IMR-90 (cell line): ENCODE measurements at regions not wholly inside any gene's neighbourhood (a gene's known extent, or its start where the extent isn't known, plus 50 kb on each side); places are given as distances from the start of the nearest gene placed in this dataset.

Experiments
- ATAC-seq: fragments of 200-7000 bp; cut with Tn5 transposase; 2 replicates; pipeline ENCODE4 v1.9.1; 2020; ENCODE audit warnings: low read depth, mild to moderate bottlenecking, moderate library complexity
- BruUV-seq: library from RNA; stranded (reverse); fragments of 400-500 nt; replicated peaks from 2 replicates; lab custom pipeline; 2021; lab: Mats Ljungman, UMichigan
- CTCF ChIA-PET: fragments of 300-600 bp; formaldehyde crosslinking; extraction: SDS; loops from one replicate; lab custom pipeline; 2021; ENCODE audit warnings: antibody characterized with exemption; lab: Yijun Ruan, JAX
- POLR2A ChIA-PET: fragments of 300-600 bp; sonication (Branson Sonifier 250); formaldehyde crosslinking; loops from one replicate; lab custom pipeline; 2022; ENCODE audit warnings: antibody characterized with exemption; ENCODE audit not compliant: unreplicated experiment; lab: Charles Lee
- DNase-seq: peaks from one replicate; pipeline ENCODE4 v3.0.0; 2013
- H2AFZ ChIP-seq: replicated peaks from 2 replicates; pipeline ENCODE3; 2013; ENCODE audit warnings: low read length, mild to moderate bottlenecking; ENCODE audit not compliant: poor library complexity
- H2AK5ac ChIP-seq: 2 replicates; pipeline ENCODE4 v1.6.1; 2013; ENCODE audit warnings: low read depth, low read length, inconsistent platforms
- H2AK9ac ChIP-seq: replicated peaks from 2 replicates; pipeline ENCODE3; 2013; ENCODE audit warnings: mild to moderate bottlenecking, low read depth, low read length, moderate library complexity; ENCODE audit not compliant: poor library complexity
- H2BK120ac ChIP-seq: 2 replicates; pipeline ENCODE4 v1.6.1; 2013; ENCODE audit warnings: low read depth, low read length, inconsistent platforms
- H2BK15ac ChIP-seq: 3 replicates; pipeline ENCODE4 v1.6.1; 2013; ENCODE audit warnings: low read depth, low read length, inconsistent platforms
- H2BK20ac ChIP-seq: 2 replicates; pipeline ENCODE4 v1.6.1; 2013; ENCODE audit warnings: low read depth, mild to moderate bottlenecking, inconsistent platforms, low read length, moderate library complexity
- H2BK5ac ChIP-seq: 2 replicates; pipeline ENCODE4 v1.6.1; 2013; ENCODE audit warnings: mild to moderate bottlenecking, low read depth, low read length, inconsistent platforms; ENCODE audit not compliant: poor library complexity, severe bottlenecking
- H3K14ac ChIP-seq: replicated peaks from 2 replicates; pipeline ENCODE4 v1.6.1; 2013; ENCODE audit warnings: low read depth, low read length, inconsistent platforms
- H3K18ac ChIP-seq: 2 replicates; pipeline ENCODE4 v1.6.1; 2013; ENCODE audit warnings: low read depth, low read length, control low read depth
- H3K23ac ChIP-seq: 2 replicates; pipeline ENCODE4 v1.6.1; 2013; ENCODE audit warnings: low read depth, low read length, inconsistent platforms
- H3K27ac ChIP-seq: 2 replicates; pipeline ENCODE4 v1.5.1; 2013; ENCODE audit warnings: mild to moderate bottlenecking, control low read depth, low read length; ENCODE audit not compliant: insufficient read depth
- H3K27me3 ChIP-seq: 2 replicates; pipeline ENCODE4 v1.6.1; 2013; ENCODE audit warnings: low read length; ENCODE audit not compliant: control insufficient read depth, insufficient read depth
- H3K36me3 ChIP-seq: 2 replicates; pipeline ENCODE4 v1.6.1; 2013; ENCODE audit warnings: low read length, mixed read lengths; ENCODE audit not compliant: control insufficient read depth, insufficient read depth
- H3K4ac ChIP-seq: 2 replicates; pipeline ENCODE4 v1.6.1; 2013; ENCODE audit warnings: low read depth, low read length, inconsistent platforms
- H3K4me1 ChIP-seq: 2 replicates; pipeline ENCODE4 v1.6.1; 2013; ENCODE audit warnings: low read length, mixed read lengths; ENCODE audit not compliant: control insufficient read depth, insufficient read depth
- H3K4me2 ChIP-seq: 2 replicates; pipeline ENCODE4 v1.6.1; 2013; ENCODE audit warnings: low read depth, mild to moderate bottlenecking, control low read depth, low read length, moderate library complexity
- H3K4me3 ChIP-seq: 2 replicates; pipeline ENCODE4 v1.5.1; 2013; ENCODE audit warnings: low read depth, mild to moderate bottlenecking, control low read depth, low read length, moderate library complexity; ENCODE audit not compliant: insufficient read depth
- H3K56ac ChIP-seq: 2 replicates; pipeline ENCODE4 v1.6.1; 2013; ENCODE audit warnings: low read length, inconsistent platforms; ENCODE audit not compliant: insufficient read depth; ENCODE audit errors: extremely low read depth
- H3K79me1 ChIP-seq, 2 experiments: 2 replicates each; pipeline ENCODE4 v1.6.1; 2013; ENCODE audit warnings: low read length in 2 of 2, inconsistent platforms in 1 of 2, low read depth in 1 of 2
- H3K9ac ChIP-seq: 2 replicates; pipeline ENCODE4 v1.6.1; 2013; ENCODE audit warnings: low read depth, low read length, control low read depth
- H3K9me1 ChIP-seq: 2 replicates; pipeline ENCODE4 v1.6.1; 2013; ENCODE audit warnings: low read length, inconsistent platforms; ENCODE audit not compliant: insufficient read depth
- H3K9me3 ChIP-seq: 2 replicates; pipeline ENCODE4 v1.6.1; 2013; ENCODE audit warnings: low read length; ENCODE audit not compliant: control insufficient read depth, insufficient read depth
- H4K20me1 ChIP-seq: 2 replicates; pipeline ENCODE4 v1.6.1; 2013; ENCODE audit warnings: low read length, inconsistent platforms; ENCODE audit not compliant: insufficient read depth
- H4K5ac ChIP-seq: 2 replicates; pipeline ENCODE4 v1.6.1; 2013; ENCODE audit warnings: mild to moderate bottlenecking, low read depth, low read length, control low read depth
- H4K8ac ChIP-seq, 2 experiments: 2 replicates each; pipeline ENCODE4 v1.6.1; 2013; ENCODE audit warnings: low read depth in 2 of 2, low read length in 2 of 2, control low read depth in 1 of 2, inconsistent platforms in 1 of 2
- H4K91ac ChIP-seq: 2 replicates; pipeline ENCODE4 v1.6.1; 2013; ENCODE audit warnings: low read depth, low read length, inconsistent platforms; ENCODE audit not compliant: insufficient read depth
- CHD1 ChIP-seq: IDR thresholded peaks from 2 replicates; pipeline ENCODE4 v1.6.1; 2012; ENCODE audit warnings: low read depth, low read length, improper control_type of control experiment
- CTCF ChIP-seq: conservative IDR thresholded peaks from 2 replicates; pipeline ENCODE4 v1.5.1; 2012; ENCODE audit warnings: mild to moderate bottlenecking, low read depth, low read length, improper control_type of control experiment
- ELK1 ChIP-seq: fragments of 150-350 bp; IDR thresholded peaks from 2 replicates; pipeline ENCODE4 v1.6.1; 2016; ENCODE audit warnings: low read depth, mild to moderate bottlenecking, low read length, moderate library complexity, borderline replicate concordance
- FOS ChIP-seq: fragments of 150-350 bp; IDR thresholded peaks from 2 replicates; pipeline ENCODE4 v1.6.1; 2016; ENCODE audit warnings: low read depth, low read length
- MAFK ChIP-seq: IDR thresholded peaks from 2 replicates; pipeline ENCODE4 v1.6.1; 2012; ENCODE audit warnings: low read depth, low read length, improper control_type of control experiment
- MXI1 ChIP-seq: IDR thresholded peaks from 2 replicates; pipeline ENCODE4 v1.6.1; 2012; ENCODE audit warnings: low read depth, mild to moderate bottlenecking, low read length, moderate library complexity, borderline replicate concordance
- NFE2L2 ChIP-seq: fragments of 150-350 bp; IDR thresholded peaks from 2 replicates; pipeline ENCODE4 v1.6.1; 2016; ENCODE audit warnings: low read depth, mild to moderate bottlenecking, low read length
- POLR2A ChIP-seq: IDR thresholded peaks from 2 replicates; pipeline ENCODE4 v1.6.1; 2012; ENCODE audit warnings: mild to moderate bottlenecking, low read depth, low read length
- RAD21 ChIP-seq: IDR thresholded peaks from 2 replicates; pipeline ENCODE4 v1.6.1; 2012; ENCODE audit warnings: low read length, improper control_type of control experiment
- SMC3 ChIP-seq: fragments of 150-350 bp; IDR thresholded peaks from 2 replicates; pipeline ENCODE4 v1.6.1; 2016; ENCODE audit warnings: low read depth, mild to moderate bottlenecking, antibody characterized with exemption, low read length, moderate library complexity
- WGBS, 2 experiments: methylation state at CpG; one replicate each; pipeline versions ENCODE4 v1.1.5 to v1.1.7; 2013; ENCODE audit warnings: missing lambda C conversion rate in 2 of 2; ENCODE audit not compliant: insufficient read length in 1 of 2; ENCODE audit errors: extremely low coverage in 2 of 2; 5-methylcytosine and 5-hydroxymethylcytosine counted together
- dilution Hi-C: fragments of 300-500 bp; cut with HindIII; formaldehyde crosslinking; loops from one replicate; pipeline ENCODE4 v1.14.3; 2018; ENCODE audit warnings: low sequenced_read_pairs; ENCODE audit not compliant: unreplicated experiment
- in situ Hi-C: fragments of 300-500 bp; cut with MboI; formaldehyde crosslinking; loops from 3 replicates; pipeline ENCODE4 v1.14.3; 2019; ENCODE audit warnings: low sequenced_read_pairs, inconsistent platforms, mixed read lengths
- intact Hi-C: fragments of 100-400 bp; cut with micrococcal nuclease; formaldehyde crosslinking; loops from 2 replicates; pipeline ENCODE4 v1.10.0; 2022

- Histone ChIP-seq H2AK5ac (no peak overlapping the region), H3K4me1 (no peaks in the 10 kb centered on the region; the same call in 1 of the 2 replicates), H3K4me3 (no peak overlapping the region), H2AFZ (no peak overlapping the region), H3K27ac (no peak overlapping the region), H2BK20ac (no peak overlapping the region), H3K9ac (no peak overlapping the region), H2BK15ac (no peak overlapping the region), H2AK9ac (no peak overlapping the region), H2BK120ac (no peak overlapping the region), H4K5ac (no peak overlapping the region), H4K20me1 (no peaks in the 10 kb centered on the region), H3K4ac (no peak overlapping the region), H4K8ac (no peak overlapping the region), H3K9me1 (no peaks in the 10 kb centered on the region; the same call in 1 of the 2 replicates), H3K27me3 (peaks cover 2% of the 10 kb centered on the region), H3K79me1 (no peaks in the 10 kb centered on the region), H4K91ac (no peak overlapping the region), H3K9me3 (no peaks in the 10 kb centered on the region), H3K14ac (no peak overlapping the region), H3K56ac (no peak overlapping the region; the same call in 1 of the 2 replicates), H3K18ac (no peak overlapping the region), H2BK5ac (no peak overlapping the region), H3K4me2 (no peak overlapping the region), H3K23ac (no peak overlapping the region), H3K36me3 (no peaks in the 10 kb centered on the region)
- BruUV-seq: no TSS peak
- CTCF ChIA-PET: no interaction called here
- intact Hi-C loops (no loop called here), in situ Hi-C loops (no loop called here), dilution Hi-C loops (no loop called here)
- DNase-seq (no peak), ATAC-seq (no peak)
- WGBS, 2 experiments: 90% methylated on average over 2 of the region's 7 CpGs; no CpG with 5 or more reads in 1 of the 2 experiments
- TF ChIP-seq MXI1 (no peak), NFE2L2 (no peak), POLR2A (no peak), FOS (no peak), CTCF (no peak), ELK1 (no peak), CHD1 (no peak), MAFK (no peak), RAD21 (no peak), SMC3 (no peak)
- POLR2A ChIA-PET: no interaction called here
Observed at GRCh38 chr18:6598657-6599056, 130.9 kb upstream of the ARHGAP28 start.
